Posterior cingulate gyrus (tissue), 11 donors: ENCODE measurements at regions not wholly inside any gene's neighbourhood (a gene's known extent, or its start where the extent isn't known, plus 50 kb on each side); places are given as distances from the start of the nearest gene placed in this dataset.

Experiments used
- DNase-seq, 10 donors: peaks; one replicate each; pipeline versions ENCODE4 v3.0.0 to v3.0.0-alpha.2; 2020 to 2021; ENCODE audit warnings: mixed read lengths in 3 of 10
- intact Hi-C: fragments of 100-400 bp; cut with DNase I; formaldehyde crosslinking; loops from one replicate; pipeline ENCODE4 v1.15.1; 2023

- no peak for DNase-seq
- intact Hi-C loops, result no loop called here
Observed at GRCh38 chr4:56286763-56287162, 100.5 kb downstream of the AASDH start.

- intact Hi-C loops, result no loop called here
- DNase-seq, result no peak
Observed at GRCh38 chr4:56283375-56283774, 103.9 kb downstream of the AASDH start.

- intact Hi-C loops, result no loop called here
- no peak for DNase-seq
Observed at GRCh38 chr4:56282004-56282403, 105.3 kb downstream of the AASDH start.

GRCh38 chr4:56276547-56276946 lies 110.7 kb downstream of the AASDH start:
- DNase-seq, result no peak
- intact Hi-C loops, result no loop called here

DNA sequence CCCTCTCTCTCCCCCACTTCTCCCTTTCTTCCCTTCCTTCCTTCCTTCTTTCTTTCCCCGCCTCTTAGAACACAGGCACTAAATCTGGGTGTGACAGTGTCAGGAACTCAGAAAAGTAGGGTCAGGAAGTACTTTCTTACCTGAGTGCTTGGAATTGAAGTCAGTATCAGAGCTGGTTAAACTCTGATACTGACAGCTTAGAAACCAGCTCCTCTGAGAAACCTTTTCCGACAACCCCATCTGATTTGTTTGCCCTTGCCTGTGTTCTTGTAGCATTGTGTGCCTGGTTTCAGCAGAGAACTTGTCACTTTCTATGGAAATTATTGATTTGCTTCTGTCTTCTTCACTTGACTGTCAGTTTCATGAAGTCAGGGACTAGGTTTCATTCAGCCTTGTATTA lies 113.9 kb downstream of the AASDH start:
- intact Hi-C loops, result no loop called here
- no peak for DNase-seq

DNA sequence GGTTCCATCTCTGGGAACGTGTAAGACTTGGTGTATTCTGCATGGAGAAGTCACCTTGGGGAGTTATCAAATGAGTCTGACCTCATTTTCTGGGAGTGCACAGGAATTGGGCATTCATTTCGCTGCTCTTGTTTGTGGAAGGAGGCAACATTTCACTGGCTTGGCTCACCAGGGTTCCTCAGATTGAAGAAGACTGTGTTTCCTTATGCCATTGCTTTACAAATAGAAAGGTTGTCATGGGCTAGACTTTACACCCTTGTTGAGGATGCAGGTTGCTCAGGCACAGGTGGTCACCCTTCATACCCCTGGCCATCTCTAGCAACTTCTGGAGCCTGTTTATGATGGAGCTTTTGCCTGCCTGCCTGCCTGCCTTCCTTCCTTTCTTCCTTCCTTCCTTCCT lies 114.4 kb downstream of the AASDH start:
- no peak for DNase-seq
- intact Hi-C loops, result no loop called here

DNA sequence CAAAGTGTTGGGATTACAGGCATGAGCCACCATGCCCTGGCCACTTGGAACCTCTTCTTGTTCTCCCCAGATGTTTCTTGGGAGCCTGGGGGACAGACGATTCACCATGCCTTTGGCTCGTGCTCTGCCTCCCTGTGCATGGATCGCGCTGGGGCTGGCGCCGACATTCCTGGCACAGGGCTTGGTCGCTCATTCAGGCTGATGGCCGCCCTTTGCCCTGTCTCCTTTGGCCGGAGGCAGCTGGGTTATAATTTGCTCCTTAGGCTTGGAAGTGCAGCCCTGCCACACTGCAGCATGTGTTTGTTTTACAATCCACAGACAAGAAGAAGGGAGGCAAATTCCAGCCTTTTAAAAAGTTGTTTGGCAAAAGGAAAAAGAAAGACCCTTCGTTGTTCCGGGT lies 115.3 kb downstream of the AASDH start:
- DNase-seq, result no peak
- intact Hi-C loops, result no loop called here

DNA sequence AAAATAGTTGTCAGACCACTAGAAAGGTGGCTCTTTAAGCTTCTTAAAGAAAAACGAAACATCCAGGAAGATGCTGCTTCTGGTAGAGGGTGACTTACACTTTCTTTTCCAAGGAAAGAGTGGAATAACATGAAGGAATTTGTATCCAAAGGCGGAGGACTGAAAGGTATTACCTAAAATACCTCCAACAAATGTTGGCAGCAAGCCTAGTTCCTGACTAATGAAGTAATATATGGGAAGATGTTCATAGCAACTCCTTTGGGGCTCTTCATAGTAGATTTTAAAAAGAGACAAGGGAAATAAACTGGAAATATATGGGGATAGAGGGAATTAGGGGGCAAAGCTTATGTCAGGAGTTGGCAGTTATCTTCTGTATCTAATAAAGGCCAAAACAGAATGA lies 116.2 kb downstream of the AASDH start:
- intact Hi-C loops, result no loop called here
- no peak for DNase-seq

- no peak for DNase-seq
- intact Hi-C loops, result no loop called here
Observed at GRCh38 chr4:56267558-56267957, 119.7 kb downstream of the AASDH start.

DNA sequence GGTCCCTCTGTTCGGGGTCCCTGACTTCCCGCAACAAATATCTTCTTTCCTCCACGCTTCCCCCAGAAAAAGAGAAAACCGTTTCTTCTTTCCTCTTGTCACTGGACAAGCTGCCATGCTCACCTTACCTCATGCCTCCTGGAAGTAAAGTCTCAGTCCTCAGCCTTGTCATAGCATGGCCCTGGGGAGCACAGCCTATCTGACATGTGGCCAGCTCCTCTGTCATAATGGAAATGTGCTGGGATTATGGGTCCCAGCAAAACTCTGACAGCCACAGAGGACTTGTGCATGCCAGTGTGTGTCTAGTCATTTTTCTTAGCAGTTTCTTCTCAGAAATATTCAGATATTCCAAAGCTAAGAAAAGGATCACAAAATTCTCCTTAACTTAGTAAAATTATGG lies 122.4 kb downstream of the AASDH start:
- DNase-seq, result no peak
- intact Hi-C loops, result no loop called here

DNA sequence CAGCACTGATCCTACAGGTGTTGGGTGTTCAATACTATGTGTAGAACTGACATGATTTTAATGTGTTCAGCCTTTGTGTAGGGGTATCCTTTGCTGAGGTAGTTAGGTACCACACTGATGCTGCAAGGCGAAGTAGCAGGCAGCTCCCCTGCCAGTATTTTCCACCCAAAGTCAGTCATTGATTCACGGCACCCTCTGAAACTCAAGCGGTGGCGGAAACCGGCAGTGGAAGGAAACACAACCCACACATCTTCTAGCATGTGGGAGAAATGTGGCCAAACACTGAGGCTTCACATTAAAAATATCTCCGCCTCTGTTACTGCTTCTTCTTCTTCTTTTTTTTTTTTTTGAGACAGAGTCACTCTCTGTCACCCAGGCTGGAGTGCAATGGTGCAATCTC lies 126.3 kb downstream of the AASDH start:
- intact Hi-C loops, result no loop called here
- DNase-seq, result peak in 6 of 10 donors; percentile 18 to 83 (median 51)

DNA sequence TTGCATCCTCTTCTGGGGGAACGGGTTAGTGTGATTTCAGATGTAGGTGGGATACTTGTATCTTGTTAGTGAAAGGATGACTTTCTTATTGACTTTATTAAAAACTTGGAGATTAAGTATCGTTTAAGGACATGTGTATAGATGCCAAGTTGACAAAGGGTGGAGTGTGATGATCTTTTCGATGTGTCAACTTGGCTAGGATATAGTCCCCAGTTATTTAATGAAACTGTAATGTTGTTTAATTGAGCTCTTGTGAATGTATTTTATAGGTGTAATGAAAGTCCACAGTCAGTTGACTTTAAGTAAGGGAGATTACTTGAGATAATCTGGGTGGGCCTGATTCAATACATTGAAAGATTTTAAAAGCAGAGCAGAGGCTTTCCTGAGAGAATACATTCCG lies 127.0 kb downstream of the AASDH start:
- no peak for DNase-seq
- intact Hi-C loops, result no loop called here

DNA sequence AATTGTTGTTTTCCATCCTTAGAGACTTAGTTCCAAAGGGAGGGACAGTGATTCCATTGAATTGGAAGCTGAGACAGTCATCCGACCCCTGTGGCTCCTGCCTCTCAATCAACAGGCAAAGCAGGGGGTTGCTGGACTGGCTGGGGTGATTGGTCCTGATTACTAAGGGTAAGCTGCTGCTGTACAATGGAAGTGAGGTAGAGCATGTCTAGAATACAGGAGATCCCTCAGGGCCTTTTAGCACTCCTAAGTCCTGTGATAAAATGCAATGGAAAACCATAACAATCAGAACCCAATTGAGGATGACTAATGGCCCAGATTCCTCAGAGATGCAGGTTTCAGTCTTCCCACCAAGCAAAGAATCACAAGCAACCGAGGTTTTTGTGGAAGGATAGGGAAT lies 127.6 kb downstream of the AASDH start:
- intact Hi-C loops, result no loop called here
- DNase-seq, result no peak

GRCh38 chr4:56255820-56256219 lies 131.5 kb downstream of the AASDH start:
- no peak for DNase-seq
- intact Hi-C loops, result no loop called here

DNA sequence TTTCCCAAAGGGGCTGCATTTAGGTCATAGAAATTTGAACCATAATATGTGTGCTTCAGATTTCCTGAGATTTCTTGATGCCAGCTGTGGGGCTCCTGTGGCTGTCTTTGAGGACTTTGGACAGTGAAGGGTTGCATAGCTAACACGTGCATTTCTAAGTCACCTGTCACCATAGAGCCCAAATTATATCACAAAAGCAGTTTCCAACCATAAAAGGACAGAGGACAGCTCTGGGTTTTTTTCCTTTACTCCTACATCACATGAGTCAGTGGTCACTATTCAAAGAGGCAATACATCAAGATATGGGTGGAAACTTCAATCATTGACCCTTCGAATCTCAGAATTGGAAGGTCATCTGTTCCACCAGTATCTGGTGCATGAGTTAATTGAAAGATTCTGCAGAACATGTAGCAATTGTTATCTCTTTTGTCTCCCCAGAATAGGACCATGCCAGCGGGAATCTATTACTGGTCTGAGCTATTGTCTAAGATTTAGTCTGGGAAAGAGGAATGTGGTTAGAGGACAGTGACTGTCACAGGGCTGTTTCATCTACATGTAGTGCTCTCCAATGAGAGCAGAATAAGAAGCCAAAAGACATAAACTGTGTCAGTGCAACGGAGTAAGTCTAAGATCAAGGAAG lies 133.5 kb downstream of the AASDH start:
- intact Hi-C loops, result no loop called here
- DNase-seq, result no peak

DNA sequence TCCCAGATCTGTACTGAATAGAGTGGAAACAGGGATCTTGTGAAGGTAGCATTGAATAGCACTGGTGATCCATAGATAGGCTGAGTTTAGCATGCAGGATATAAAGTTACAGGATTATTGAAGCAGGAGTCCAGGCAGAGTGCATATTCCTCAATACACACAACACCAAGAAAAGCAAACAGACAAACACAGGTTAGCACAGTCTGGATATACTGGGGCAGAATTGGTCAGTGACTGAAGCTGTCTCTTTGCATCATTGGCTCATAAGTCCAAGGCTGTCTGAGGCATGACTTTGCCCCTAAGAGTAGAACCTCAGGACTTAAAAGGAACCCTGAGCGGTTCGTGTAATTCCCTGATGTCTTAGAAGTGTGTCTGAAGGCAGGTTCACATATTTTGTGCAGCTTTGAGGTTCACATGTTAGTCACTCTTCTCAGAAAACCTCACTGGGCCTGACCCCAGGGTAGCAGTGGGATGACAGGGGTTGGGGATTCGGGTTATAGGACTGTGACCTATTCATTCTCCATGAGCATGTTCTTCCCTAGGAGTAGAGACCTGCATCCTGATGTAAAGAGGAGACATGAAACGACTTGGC lies 134.6 kb downstream of the AASDH start:
- DNase-seq, result no peak
- intact Hi-C loops, result no loop called here

GRCh38 chr4:56251556-56251955 lies 135.7 kb downstream of the AASDH start:
- intact Hi-C loops, result no loop called here
- no peak for DNase-seq

DNA sequence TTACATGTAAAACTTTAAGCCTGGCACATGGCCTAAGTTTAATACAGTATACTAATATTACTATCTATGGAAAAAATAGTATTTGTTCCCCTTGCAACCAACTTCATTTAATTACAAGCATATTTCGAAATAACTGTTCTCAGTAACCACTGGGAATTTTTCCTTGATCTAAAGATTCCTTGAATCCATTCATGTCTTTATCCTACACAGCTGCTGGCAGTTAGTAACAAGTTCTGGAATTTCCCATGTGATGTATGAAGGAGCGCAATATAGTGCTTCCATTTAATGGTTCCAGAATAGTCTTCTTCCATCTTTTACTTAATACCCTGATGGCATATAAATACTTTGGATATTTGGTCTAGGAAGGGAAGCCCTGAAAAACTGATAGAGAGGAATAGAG lies 136.5 kb downstream of the AASDH start:
- intact Hi-C loops, result no loop called here
- no peak for DNase-seq

DNA sequence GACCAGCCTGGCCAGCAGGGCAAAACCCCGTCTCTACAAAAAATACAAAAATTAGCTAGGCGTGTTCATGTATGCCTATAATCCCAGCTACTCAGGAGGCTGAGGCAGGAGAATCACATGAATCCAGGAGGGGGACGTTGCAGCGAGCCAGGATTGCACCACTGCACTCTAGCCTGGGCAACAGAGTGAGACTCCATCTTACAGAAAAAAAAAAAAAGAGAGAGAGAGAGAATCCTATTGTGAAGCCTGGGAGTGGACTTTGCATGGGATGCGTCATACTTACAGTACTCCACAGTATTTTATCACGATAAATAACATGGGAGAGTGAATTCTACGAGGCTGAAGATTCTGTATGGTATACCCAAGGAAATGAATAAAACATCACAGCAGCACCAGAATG lies 139.6 kb downstream of the AASDH start:
- intact Hi-C loops, result no loop called here

DNA sequence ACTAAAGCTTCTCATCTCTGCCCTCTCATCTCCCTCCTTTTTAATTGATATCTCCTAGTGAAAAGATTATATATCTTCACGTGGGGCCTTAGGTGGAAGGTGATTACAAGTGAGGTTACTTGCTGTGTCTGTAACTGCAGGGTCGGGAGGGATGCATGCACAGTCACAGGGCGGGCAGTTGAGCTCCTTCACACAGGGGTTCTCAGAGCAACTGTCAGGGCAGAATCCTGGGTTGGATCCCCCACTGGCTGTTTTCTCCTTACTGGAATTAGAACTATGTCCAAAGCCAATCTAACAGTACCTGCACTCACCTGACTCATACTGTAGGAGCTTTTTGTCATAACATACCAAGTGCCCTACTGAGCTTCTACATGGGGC lies 141.1 kb downstream of the AASDH start:
- DNase-seq, result no peak
- intact Hi-C loops, result no loop called here

More for the DNA sequence above, 139.6 kb downstream of the AASDH start:
- no peak for DNase-seq

DNA sequence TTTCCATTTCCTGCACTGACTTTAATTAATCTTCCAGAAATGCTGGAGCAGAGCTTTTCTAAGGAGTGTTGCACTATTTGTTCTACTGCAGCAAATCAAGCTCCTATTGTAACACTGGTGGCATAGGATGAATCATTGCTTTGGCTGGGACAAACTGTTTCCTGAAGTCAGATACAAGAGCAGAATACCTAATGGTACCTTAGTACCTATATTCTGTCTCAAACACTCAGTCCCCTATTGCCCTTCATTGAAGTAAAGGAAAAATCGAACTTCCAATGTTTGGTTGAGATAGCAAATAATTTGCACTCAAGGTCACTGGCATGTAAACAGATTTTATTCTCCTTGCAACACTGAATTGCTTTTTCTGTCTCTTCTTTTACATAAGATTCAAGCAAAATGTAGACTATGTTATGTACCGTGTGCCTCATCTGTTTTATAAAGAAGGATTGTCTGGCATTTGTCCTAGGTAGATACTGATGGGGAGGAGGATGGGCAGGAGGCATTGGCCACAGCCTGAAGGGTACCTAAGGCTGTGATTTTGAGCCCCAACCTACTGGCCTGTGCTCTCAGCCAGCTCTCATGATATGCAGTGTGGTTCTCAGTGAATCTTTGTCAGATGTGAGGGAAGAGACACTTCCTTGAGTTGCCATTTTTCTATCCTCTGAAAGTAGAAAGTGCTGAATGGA lies 141.6 kb downstream of the AASDH start:
- intact Hi-C loops, result no loop called here
- DNase-seq, result no peak

DNA sequence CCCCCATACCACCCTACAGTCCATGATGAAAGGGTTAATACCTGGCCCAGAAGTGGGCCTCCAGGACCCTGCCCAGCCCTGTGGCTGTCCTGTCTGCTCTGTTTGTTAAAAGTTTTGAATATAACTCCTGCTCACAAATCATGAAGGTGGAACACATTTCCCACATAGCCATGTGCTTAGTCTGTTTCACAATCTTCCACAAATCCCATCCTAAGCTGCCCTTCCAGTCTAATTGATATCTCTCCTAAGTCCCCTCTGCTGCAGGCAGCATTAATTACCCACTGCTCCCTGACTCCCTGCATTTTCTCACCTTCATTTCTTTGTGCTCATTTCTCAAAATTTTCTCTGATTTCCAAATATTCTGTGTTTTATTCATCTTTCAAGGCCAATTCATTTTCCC lies 142.6 kb downstream of the AASDH start:
- no peak for DNase-seq
- intact Hi-C loops, result no loop called here
